ENCODE measurements at regions not wholly inside any gene's neighbourhood (a gene's known extent, or its start where the extent isn't known, plus 50 kb on each side); places are given as distances from the start of the nearest gene placed in this dataset.

GRCh38 chr15:36315649-36316048 is 263.8 kb upstream of the CDIN1 start:
- H2BK120ac ChIP-seq (ENCODE audit: low read depth, low read length, poor library complexity, severe bottlenecking), result no peak overlapping the region
- Mint-ChIP-seq H3K27me3 (ENCODE audit: low read depth) (no peaks in the 10 kb centered on the region), H3K9me3 (no peaks in the 10 kb centered on the region), H3K4me1 (no peaks in the 10 kb centered on the region), H3K36me3 (ENCODE audit: insufficient read depth in 1 of 3, low read depth in 3 of 3) (no peaks in the 10 kb centered on the region), H3K27ac (no peak overlapping the region), H3K4me3 (no peak overlapping the region)
- H3K9ac ChIP-seq (ENCODE audit: extremely low read depth, insufficient read length, low read length), result no peak overlapping the region
- no peak overlapping the region for H3K4ac ChIP-seq (ENCODE audit: low read depth, low read length)
- H3K9me3 ChIP-seq (ENCODE audit: control insufficient read depth, low read depth, low read length), result no peaks in the 10 kb centered on the region
- H3T11ph ChIP-seq (ENCODE audit: low read length), result no peak overlapping the region
- H4K5ac ChIP-seq (ENCODE audit: insufficient read length, low read depth, low read length), result no peak overlapping the region
- no peak overlapping the region for H4K91ac ChIP-seq (ENCODE audit: insufficient read length, low read depth, low read length)
- H3K56ac ChIP-seq (ENCODE audit: insufficient read length, low read depth, low read length), result no peak overlapping the region
- H2BK15ac ChIP-seq (ENCODE audit: low read depth, low read length), result no peak overlapping the region
- no peaks in the 10 kb centered on the region for H3K79me2 ChIP-seq (ENCODE audit: insufficient read depth, low read length)
- H3K23me2 ChIP-seq (ENCODE audit: insufficient read length, low read depth, low read length, poor library complexity, severe bottlenecking), result no peaks in the 10 kb centered on the region
- H4K20me1 ChIP-seq (ENCODE audit: control insufficient read depth, insufficient read depth, insufficient read length), result no peaks in the 10 kb centered on the region
- H2AK5ac ChIP-seq (ENCODE audit: insufficient read length, low read length), result no peak overlapping the region
- no peak overlapping the region for H2AFZ ChIP-seq (ENCODE audit: low read length)
- no peaks in the 10 kb centered on the region for H3K79me1 ChIP-seq (ENCODE audit: insufficient read depth, low read depth, low read length, poor library complexity, severe bottlenecking)
- no peak overlapping the region for H3K18ac ChIP-seq (ENCODE audit: insufficient read length, low read depth, low read length)
- H4K8ac ChIP-seq (replicated peaks; ENCODE audit: insufficient read length, low read depth, low read length), result no peak overlapping the region
- H2BK20ac ChIP-seq (ENCODE audit: low read depth, low read length, poor library complexity, severe bottlenecking), result no peak overlapping the region
- no CpG with 5 or more reads among the region's 2 CpGs for WGBS (ENCODE audit: extremely low coverage, insufficient read length, low lambda C conversion rate)
- no peak overlapping the region for H3K23ac ChIP-seq (ENCODE audit: insufficient read length, low read depth, low read length)
- no peak for DNase-seq
- no peaks in the 10 kb centered on the region for H3K27me3 ChIP-seq (ENCODE audit: insufficient read depth, low read length)
- no peak overlapping the region for H3K4me2 ChIP-seq (ENCODE audit: insufficient read depth, insufficient read length, low read length)
- H3K14ac ChIP-seq (ENCODE audit: insufficient read depth, low read length), result no peak overlapping the region
- no peak overlapping the region for H2BK12ac ChIP-seq (ENCODE audit: insufficient read length, low read depth, low read length)
- no peak for TF ChIP-seq CTCF (conservative IDR thresholded peaks at IDR 0.05)
- no peaks in the 10 kb centered on the region for H3K4me1 ChIP-seq (ENCODE audit: insufficient read depth, low read length)
- H2BK5ac ChIP-seq (ENCODE audit: insufficient read length, low read length), result no peak overlapping the region
- no peak overlapping the region for H3K27ac ChIP-seq (ENCODE audit: insufficient read length, low read depth, low read length)

All from H9 (cell line).